ENCODE measurements at regions not wholly inside any gene's neighbourhood (a gene's known extent, or its start where the extent isn't known, plus 50 kb on each side); places are given as distances from the start of the nearest gene placed in this dataset.

DNA sequence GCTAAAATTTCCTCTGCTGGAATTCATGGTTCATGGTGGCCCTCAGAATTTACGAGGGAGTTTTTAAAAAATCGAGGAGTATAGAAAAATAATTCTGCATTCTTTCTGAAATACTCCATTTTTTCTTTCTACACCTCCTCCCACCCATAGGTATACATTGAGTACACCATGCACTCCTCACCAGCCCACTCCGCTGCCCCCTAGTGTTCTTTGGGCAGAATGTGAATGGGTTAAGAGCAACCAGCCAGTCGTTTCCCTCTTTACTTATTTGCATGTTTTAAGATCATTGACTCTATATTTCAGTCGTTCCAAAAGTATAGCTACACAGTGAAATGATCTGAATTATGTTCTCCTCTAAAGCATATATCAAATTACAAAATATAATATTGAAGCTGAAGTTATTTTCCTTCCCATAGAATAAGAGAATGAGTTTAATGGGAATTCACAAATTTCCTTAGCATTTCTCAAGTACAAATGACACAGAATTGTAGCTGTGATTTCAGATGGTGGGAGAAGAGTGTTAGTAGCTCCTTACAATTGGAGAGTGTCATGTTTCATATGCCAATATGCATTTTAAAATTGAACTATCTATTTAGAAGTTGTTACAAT, 977.7 kb upstream of the SLC35B3 start:
- no peak overlapping the region for H3K4me3 ChIP-seq (ENCODE audit: low read depth, low read length)
- H3K4me1 ChIP-seq (ENCODE audit: control insufficient read depth, insufficient read depth, low read length, unreplicated experiment), result no peaks in the 10 kb centered on the region
- H3K36me3 ChIP-seq (ENCODE audit: insufficient read depth, low read length), result no peaks in the 10 kb centered on the region
- H2AFZ ChIP-seq (ENCODE audit: low read length, unreplicated experiment), result no peak overlapping the region
- no peaks in the 10 kb centered on the region for H3K79me2 ChIP-seq (ENCODE audit: control insufficient read depth, insufficient read depth, low read length, unreplicated experiment)
- no peaks in the 10 kb centered on the region for H3K27me3 ChIP-seq (ENCODE audit: insufficient read depth, low read length)
- no peak overlapping the region for H3K27ac ChIP-seq (ENCODE audit: low read depth, low read length)

DNA sequence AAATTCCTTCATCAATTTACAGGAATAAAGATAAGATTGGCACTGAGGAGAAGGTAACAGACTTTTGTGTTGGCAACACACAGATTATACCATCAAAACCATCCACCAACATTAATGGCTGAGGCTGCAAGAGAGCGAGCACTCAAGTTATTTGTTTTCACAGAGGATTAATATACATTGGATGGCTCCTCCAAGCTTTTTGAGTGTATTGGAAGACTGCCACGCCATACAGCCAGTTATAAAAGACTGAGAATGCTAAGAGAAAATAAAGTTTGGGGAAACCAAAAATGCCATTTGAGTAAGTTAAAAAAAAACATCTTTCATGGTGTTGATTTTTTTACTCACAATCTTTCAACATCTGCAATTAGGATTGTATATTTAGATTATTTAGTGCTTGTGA, 973.8 kb upstream of the SLC35B3 start:
- Histone ChIP-seq H3K79me2 (ENCODE audit: control insufficient read depth, insufficient read depth, low read length, unreplicated experiment) (no peaks in the 10 kb centered on the region), H3K27ac (ENCODE audit: low read depth, low read length) (no peak overlapping the region)

GRCh38 chr6:9408402-9409117, 973.2 kb upstream of the SLC35B3 start:
- Histone ChIP-seq H3K27me3 (ENCODE audit: insufficient read depth, low read length) (no peaks in the 10 kb centered on the region), H2AFZ (ENCODE audit: low read length, unreplicated experiment) (no peak overlapping the region), H3K27ac (ENCODE audit: low read depth, low read length) (no peak overlapping the region), H3K4me1 (ENCODE audit: control insufficient read depth, insufficient read depth, low read length, unreplicated experiment) (no peaks in the 10 kb centered on the region), H3K79me2 (ENCODE audit: control insufficient read depth, insufficient read depth, low read length, unreplicated experiment) (no peaks in the 10 kb centered on the region), H3K36me3 (ENCODE audit: insufficient read depth, low read length) (no peaks in the 10 kb centered on the region), H3K4me3 (ENCODE audit: low read depth, low read length) (no peak overlapping the region)

More for the DNA sequence above, 973.8 kb upstream of the SLC35B3 start:
- H3K27me3 ChIP-seq (ENCODE audit: insufficient read depth, low read length), result no peaks in the 10 kb centered on the region
- no peaks in the 10 kb centered on the region for H3K4me1 ChIP-seq (ENCODE audit: control insufficient read depth, insufficient read depth, low read length, unreplicated experiment)
- H3K36me3 ChIP-seq (ENCODE audit: insufficient read depth, low read length), result no peaks in the 10 kb centered on the region
- no peak overlapping the region for H3K4me3 ChIP-seq (ENCODE audit: low read depth, low read length)
- H2AFZ ChIP-seq (ENCODE audit: low read length, unreplicated experiment), result no peak overlapping the region

GRCh38 chr6:9405825-9406224, 970.5 kb upstream of the SLC35B3 start:
- Histone ChIP-seq H3K4me3 (ENCODE audit: low read depth, low read length) (no peak overlapping the region), H3K79me2 (ENCODE audit: control insufficient read depth, insufficient read depth, low read length, unreplicated experiment) (no peaks in the 10 kb centered on the region), H3K4me1 (ENCODE audit: control insufficient read depth, insufficient read depth, low read length, unreplicated experiment) (no peaks in the 10 kb centered on the region), H2AFZ (ENCODE audit: low read length, unreplicated experiment) (no peak overlapping the region), H3K27me3 (ENCODE audit: insufficient read depth, low read length) (no peaks in the 10 kb centered on the region), H3K36me3 (ENCODE audit: insufficient read depth, low read length) (no peaks in the 10 kb centered on the region), H3K27ac (ENCODE audit: low read depth, low read length) (no peak overlapping the region)

DNA sequence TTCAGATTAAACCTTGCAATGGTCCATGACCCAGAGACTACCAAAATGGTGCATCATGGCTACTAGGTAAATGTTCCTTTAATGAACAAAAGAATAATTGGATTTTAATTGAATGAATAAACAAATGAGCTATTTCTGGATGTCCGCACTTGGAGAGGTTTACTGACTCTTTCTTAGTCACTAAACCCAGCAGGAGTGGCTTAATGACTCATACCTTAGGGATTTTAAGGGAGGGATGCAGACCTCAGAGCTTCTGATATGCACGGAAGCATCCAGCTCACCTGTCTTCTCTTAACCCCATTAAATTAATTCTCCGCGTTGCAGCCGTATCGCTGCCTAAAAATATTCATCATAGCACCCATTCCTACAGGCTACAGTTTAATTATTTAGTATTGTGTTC, 970.0 kb upstream of the SLC35B3 start:
- Histone ChIP-seq H3K4me1 (ENCODE audit: control insufficient read depth, insufficient read depth, low read length, unreplicated experiment) (no peaks in the 10 kb centered on the region), H2AFZ (ENCODE audit: low read length, unreplicated experiment) (no peak overlapping the region), H3K4me3 (ENCODE audit: low read depth, low read length) (no peak overlapping the region)

GRCh38 chr6:9404351-9405146, 969.2 kb upstream of the SLC35B3 start:
- no peaks in the 10 kb centered on the region for H3K27me3 ChIP-seq (ENCODE audit: insufficient read depth, low read length)
- H3K4me1 ChIP-seq (ENCODE audit: control insufficient read depth, insufficient read depth, low read length, unreplicated experiment), result no peaks in the 10 kb centered on the region
- no peaks in the 10 kb centered on the region for H3K79me2 ChIP-seq (ENCODE audit: control insufficient read depth, insufficient read depth, low read length, unreplicated experiment)
- no peak overlapping the region for H3K27ac ChIP-seq (ENCODE audit: low read depth, low read length)
- H3K36me3 ChIP-seq (ENCODE audit: insufficient read depth, low read length), result no peaks in the 10 kb centered on the region
- H2AFZ ChIP-seq (ENCODE audit: low read length, unreplicated experiment), result no peak overlapping the region
- H3K4me3 ChIP-seq (ENCODE audit: low read depth, low read length), result no peak overlapping the region

More for the DNA sequence above, 970.0 kb upstream of the SLC35B3 start:
- Histone ChIP-seq H3K27ac (ENCODE audit: low read depth, low read length) (no peak overlapping the region), H3K79me2 (ENCODE audit: control insufficient read depth, insufficient read depth, low read length, unreplicated experiment) (no peaks in the 10 kb centered on the region), H3K36me3 (ENCODE audit: insufficient read depth, low read length) (no peaks in the 10 kb centered on the region), H3K27me3 (ENCODE audit: insufficient read depth, low read length) (no peaks in the 10 kb centered on the region)

DNA sequence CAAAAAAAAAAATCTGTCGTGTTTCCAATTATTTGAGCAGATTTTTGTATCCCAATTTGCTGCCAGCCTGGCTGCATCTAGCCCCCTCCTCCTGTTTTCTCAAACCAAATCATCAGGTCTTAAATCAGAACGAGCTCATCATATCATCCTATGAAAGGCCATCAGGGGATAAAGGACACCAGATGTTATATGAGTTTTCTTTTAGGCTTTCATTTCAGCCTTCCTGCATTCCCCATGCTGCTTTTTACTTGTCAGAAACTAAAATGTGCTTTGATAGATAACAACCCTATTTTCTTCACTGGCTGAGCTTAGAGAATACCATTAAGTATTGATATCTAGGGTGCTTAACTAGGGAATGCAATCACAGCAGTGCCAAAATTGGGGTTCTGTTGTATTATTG, 968.4 kb upstream of the SLC35B3 start:
- Histone ChIP-seq H3K4me1 (ENCODE audit: control insufficient read depth, insufficient read depth, low read length, unreplicated experiment) (no peaks in the 10 kb centered on the region), H3K27ac (ENCODE audit: low read depth, low read length) (no peak overlapping the region), H3K27me3 (ENCODE audit: insufficient read depth, low read length) (no peaks in the 10 kb centered on the region), H2AFZ (ENCODE audit: low read length, unreplicated experiment) (no peak overlapping the region), H3K36me3 (ENCODE audit: insufficient read depth, low read length) (no peaks in the 10 kb centered on the region), H3K4me3 (ENCODE audit: low read depth, low read length) (no peak overlapping the region), H3K79me2 (ENCODE audit: control insufficient read depth, insufficient read depth, low read length, unreplicated experiment) (no peaks in the 10 kb centered on the region)

GRCh38 chr6:9401960-9402359, 966.6 kb upstream of the SLC35B3 start:
- Histone ChIP-seq H3K36me3 (ENCODE audit: insufficient read depth, low read length) (no peaks in the 10 kb centered on the region), H2AFZ (ENCODE audit: low read length, unreplicated experiment) (no peak overlapping the region), H3K27me3 (ENCODE audit: insufficient read depth, low read length) (no peaks in the 10 kb centered on the region), H3K27ac (ENCODE audit: low read depth, low read length) (no peak overlapping the region), H3K4me1 (ENCODE audit: control insufficient read depth, insufficient read depth, low read length, unreplicated experiment) (no peaks in the 10 kb centered on the region), H3K79me2 (ENCODE audit: control insufficient read depth, insufficient read depth, low read length, unreplicated experiment) (no peaks in the 10 kb centered on the region), H3K4me3 (ENCODE audit: low read depth, low read length) (no peak overlapping the region)

GRCh38 chr6:9399916-9400315, 964.6 kb upstream of the SLC35B3 start:
- H3K4me1 ChIP-seq (ENCODE audit: control insufficient read depth, insufficient read depth, low read length, unreplicated experiment), result no peaks in the 10 kb centered on the region
- no peak overlapping the region for H3K27ac ChIP-seq (ENCODE audit: low read depth, low read length)
- H3K79me2 ChIP-seq (ENCODE audit: control insufficient read depth, insufficient read depth, low read length, unreplicated experiment), result no peaks in the 10 kb centered on the region
- H3K4me3 ChIP-seq (ENCODE audit: low read depth, low read length), result no peak overlapping the region
- H3K27me3 ChIP-seq (ENCODE audit: insufficient read depth, low read length), result no peaks in the 10 kb centered on the region
- H2AFZ ChIP-seq (ENCODE audit: low read length, unreplicated experiment), result no peak overlapping the region
- H3K36me3 ChIP-seq (ENCODE audit: insufficient read depth, low read length), result no peaks in the 10 kb centered on the region

- H2AFZ ChIP-seq (ENCODE audit: low read length, unreplicated experiment), result no peak overlapping the region
- H3K27ac ChIP-seq (ENCODE audit: low read depth, low read length), result no peak overlapping the region
Observed at GRCh38 chr6:9398767-9399373, 963.5 kb upstream of the SLC35B3 start.

More at GRCh38 chr6:9398767-9399373, 963.5 kb upstream of the SLC35B3 start:
- H3K27me3 ChIP-seq (ENCODE audit: insufficient read depth, low read length), result no peaks in the 10 kb centered on the region
- no peaks in the 10 kb centered on the region for H3K4me1 ChIP-seq (ENCODE audit: control insufficient read depth, insufficient read depth, low read length, unreplicated experiment)
- H3K4me3 ChIP-seq (ENCODE audit: low read depth, low read length), result no peak overlapping the region
- H3K36me3 ChIP-seq (ENCODE audit: insufficient read depth, low read length), result no peaks in the 10 kb centered on the region
- no peaks in the 10 kb centered on the region for H3K79me2 ChIP-seq (ENCODE audit: control insufficient read depth, insufficient read depth, low read length, unreplicated experiment)

Measured in ACC112 (cell line).